Activated T-helper 2 cell treated with anti-CD3 and anti-CD28 coated beads, Interferon-gamma antibody, Interleukin-2, Interleukin-4, amounts not matched to agents 10 μg/mL and 5 μg/mL and 100 μg/mL, durations not matched to agents 14 hours and 24 hours and 36 hours (primary cell): ENCODE measurements at regions not wholly inside any gene's neighbourhood (a gene's known extent, or its start where the extent isn't known, plus 50 kb on each side); places are given as distances from the start of the nearest gene placed in this dataset.

Experiments
- DNase-seq: peaks from one replicate; pipeline ENCODE4 v3.0.0; 2021; ENCODE audit warnings: low spot score
- H3K27ac Mint-ChIP-seq: one replicate; pipeline ENCODE4 v1.8.0; 2021; ENCODE audit warnings: mixed read lengths
- H3K27me3 Mint-ChIP-seq: one replicate; pipeline ENCODE4 v1.8.0; 2021; ENCODE audit warnings: low read depth, mixed read lengths
- H3K36me3 Mint-ChIP-seq: one replicate; pipeline ENCODE4 v1.8.0; 2021; ENCODE audit warnings: low read depth, mixed read lengths
- H3K4me1 Mint-ChIP-seq: one replicate; pipeline ENCODE4 v1.8.0; 2021; ENCODE audit warnings: low read depth, mixed read lengths
- H3K4me3 Mint-ChIP-seq: one replicate; pipeline ENCODE4 v1.8.0; 2021; ENCODE audit warnings: low read depth, mild to moderate bottlenecking, moderate library complexity, mixed read lengths
- H3K9me3 Mint-ChIP-seq: one replicate; pipeline ENCODE4 v1.8.0; 2021; ENCODE audit warnings: mixed read lengths
- intact Hi-C: fragments of 100-400 bp; cut with micrococcal nuclease; formaldehyde crosslinking; loops from one replicate; pipeline ENCODE4 v1.15.1; 2023

DNA sequence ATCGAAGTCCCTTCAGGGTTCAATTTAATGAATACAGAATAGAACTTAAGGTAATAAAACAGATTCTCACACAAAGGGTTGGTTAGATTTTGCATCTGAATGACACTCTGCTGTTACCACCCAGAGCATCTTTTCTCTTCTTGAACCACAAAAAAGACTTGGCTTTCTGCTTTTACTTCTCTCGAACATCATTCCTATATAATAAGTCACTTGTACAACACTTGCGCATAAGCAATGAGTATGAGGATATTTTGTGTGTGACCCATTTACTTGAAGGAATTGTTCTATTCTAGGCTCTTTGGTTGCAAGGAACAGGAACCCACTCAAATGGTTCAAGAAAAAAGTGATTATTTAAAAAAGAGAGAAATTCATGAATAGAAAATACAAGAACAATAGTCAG, 126.2 kb downstream of the NUP35 start:
- H3K9me3 Mint-ChIP-seq, result no peaks in the 10 kb centered on the region
- intact Hi-C loops, result no loop called here
- H3K27ac Mint-ChIP-seq, result no peak overlapping the region
- no peaks in the 10 kb centered on the region for H3K4me1 Mint-ChIP-seq
- H3K4me3 Mint-ChIP-seq, result no peak overlapping the region
- no peaks in the 10 kb centered on the region for H3K36me3 Mint-ChIP-seq
- no peak for DNase-seq
- peaks cover 3% of the 10 kb centered on the region for H3K27me3 Mint-ChIP-seq

DNA sequence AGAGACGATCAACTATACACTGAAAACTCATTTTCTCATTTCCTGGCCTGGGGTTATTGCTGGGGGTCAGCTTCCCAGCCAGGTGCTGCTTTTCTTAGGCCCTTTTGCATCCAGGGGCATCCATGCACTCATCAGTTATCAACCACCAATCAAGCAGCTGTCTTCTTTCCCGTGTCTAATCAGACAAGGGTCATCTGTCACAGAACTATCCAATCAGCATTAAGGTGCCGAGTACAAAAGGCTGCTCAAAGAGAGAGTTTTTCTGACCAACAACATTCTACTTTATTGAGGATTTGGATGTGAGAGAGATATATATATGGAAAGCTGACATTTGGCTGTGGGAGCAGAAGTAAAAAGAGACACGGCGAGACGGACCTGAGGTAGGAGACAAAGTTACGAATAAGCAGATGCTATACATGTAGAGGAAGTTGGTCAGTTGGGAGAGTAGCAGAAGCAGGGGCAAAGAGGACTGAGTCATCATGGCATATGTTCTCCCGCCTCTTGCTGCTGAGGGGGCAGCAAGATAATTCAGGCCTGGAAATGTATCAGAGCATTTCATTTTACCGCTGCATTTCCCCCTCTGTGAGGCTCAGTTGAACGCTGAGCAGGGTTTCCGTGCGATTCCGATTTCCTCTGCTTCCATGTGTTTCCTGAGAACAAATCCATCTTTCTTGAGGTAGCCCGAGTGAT, 129.3 kb downstream of the NUP35 start:
- H3K27me3 Mint-ChIP-seq, result no peaks in the 10 kb centered on the region
- H3K36me3 Mint-ChIP-seq, result no peaks in the 10 kb centered on the region
- DNase-seq, result no peak
- no peak overlapping the region for H3K4me3 Mint-ChIP-seq
- no peaks in the 10 kb centered on the region for H3K4me1 Mint-ChIP-seq
- intact Hi-C loops, result no loop called here
- H3K27ac Mint-ChIP-seq, result no peak overlapping the region
- no peaks in the 10 kb centered on the region for H3K9me3 Mint-ChIP-seq

DNA sequence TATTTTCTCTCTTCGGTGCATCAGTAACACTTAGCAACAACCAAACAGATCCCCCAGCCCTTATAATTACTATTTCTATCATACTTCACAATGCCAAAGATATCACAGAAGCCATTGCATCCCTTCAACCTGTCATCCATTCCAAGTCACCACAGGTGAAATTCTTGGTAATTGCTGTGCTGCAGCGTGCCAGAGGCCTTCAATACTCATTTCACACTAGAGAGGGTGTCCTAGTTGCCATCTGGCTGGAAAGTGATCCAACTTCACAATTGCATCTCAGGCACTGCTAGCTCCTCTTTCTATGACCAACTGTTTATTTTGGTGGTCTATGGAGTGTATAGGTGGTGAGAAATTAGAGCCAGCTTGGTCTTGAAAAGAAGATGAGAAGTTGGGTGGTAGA, 131.2 kb downstream of the NUP35 start:
- Mint-ChIP-seq H3K4me3 (no peak overlapping the region), H3K4me1 (no peaks in the 10 kb centered on the region), H3K27ac (no peak overlapping the region), H3K27me3 (no peaks in the 10 kb centered on the region), H3K9me3 (no peaks in the 10 kb centered on the region), H3K36me3 (no peaks in the 10 kb centered on the region)
- intact Hi-C loops, result no loop called here
- no peak for DNase-seq

DNA sequence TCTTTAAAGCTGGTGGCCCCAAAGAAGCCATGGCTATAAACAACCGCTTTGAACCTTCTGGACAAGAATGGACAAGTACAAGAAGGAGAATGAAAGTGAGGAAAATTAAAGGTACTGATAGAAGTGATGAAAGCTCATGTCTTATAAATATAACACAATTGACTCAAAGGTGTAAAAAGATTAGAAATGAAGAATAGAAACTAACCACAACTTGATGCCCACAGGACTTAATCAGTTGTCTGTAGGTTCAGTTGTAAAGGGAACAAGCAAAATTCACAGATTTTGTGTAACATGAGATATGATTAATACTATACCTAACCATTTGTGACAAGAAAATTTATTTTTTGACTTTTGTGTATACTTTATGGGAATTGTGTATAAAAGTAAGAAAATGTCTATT, 135.7 kb downstream of the NUP35 start:
- H3K4me3 Mint-ChIP-seq, result no peak overlapping the region
- peaks cover 6% of the 10 kb centered on the region for H3K9me3 Mint-ChIP-seq
- intact Hi-C loops, result no loop called here
- H3K4me1 Mint-ChIP-seq, result no peaks in the 10 kb centered on the region
- no peak overlapping the region for H3K27ac Mint-ChIP-seq
- DNase-seq, result no peak
- no peaks in the 10 kb centered on the region for H3K27me3 Mint-ChIP-seq
- no peaks in the 10 kb centered on the region for H3K36me3 Mint-ChIP-seq

DNA sequence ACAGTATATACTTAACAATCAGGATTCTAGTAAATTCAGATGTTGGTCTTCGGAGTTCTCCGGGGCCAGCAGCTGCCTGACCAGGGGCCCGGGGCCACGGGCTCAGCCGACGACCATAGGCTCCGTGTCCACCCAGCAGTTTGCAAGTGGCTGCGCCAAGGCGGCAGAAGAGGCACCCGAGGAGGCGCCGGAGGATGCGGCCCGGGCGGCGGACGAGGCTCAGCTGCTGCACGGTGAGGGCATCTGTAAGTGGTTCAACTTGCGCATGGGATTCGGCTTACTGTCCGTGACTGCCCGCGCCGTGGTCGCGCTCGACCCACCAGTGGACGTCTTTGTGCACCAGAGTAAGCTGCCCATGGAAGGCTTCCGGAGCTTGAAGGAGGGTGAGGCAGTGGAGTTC, 136.3 kb downstream of the NUP35 start:
- no peaks in the 10 kb centered on the region for H3K27me3 Mint-ChIP-seq
- no peaks in the 10 kb centered on the region for H3K36me3 Mint-ChIP-seq
- intact Hi-C loops, result no loop called here
- DNase-seq, result no peak
- H3K9me3 Mint-ChIP-seq, result peaks cover 6% of the 10 kb centered on the region
- H3K4me1 Mint-ChIP-seq, result no peaks in the 10 kb centered on the region
- H3K27ac Mint-ChIP-seq, result no peak overlapping the region
- no peak overlapping the region for H3K4me3 Mint-ChIP-seq

DNA sequence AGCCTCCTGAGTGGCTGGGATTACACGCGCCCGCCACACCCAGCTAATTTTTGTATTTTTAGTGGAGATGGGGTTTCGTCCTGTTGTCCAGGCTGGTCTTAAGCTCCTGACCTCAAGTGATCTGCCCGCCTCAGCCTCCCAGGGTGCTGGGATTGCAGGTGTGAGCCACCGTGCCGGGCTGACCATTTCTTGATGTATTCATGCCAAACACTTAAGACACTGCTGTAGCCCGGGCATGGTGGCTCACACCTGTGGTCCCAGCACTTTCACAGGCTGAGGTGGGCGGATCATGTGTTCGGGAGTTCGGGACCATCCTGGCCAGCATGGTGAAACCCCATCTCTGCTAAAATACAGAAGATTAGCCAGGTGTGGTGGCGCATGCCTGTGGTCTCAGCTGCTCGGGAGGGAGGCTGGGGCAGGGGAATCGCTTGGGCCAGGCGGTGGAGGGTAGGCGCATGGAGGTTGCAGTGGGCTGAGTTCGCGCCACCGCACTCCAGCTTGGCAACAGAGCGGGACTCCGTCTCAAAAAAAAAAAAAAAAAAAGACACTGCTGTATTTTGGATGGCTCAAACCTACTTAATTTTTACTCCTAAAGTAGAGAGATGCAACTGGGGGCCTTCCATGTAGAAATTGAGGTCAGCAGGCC, 140.8 kb downstream of the NUP35 start:
- DNase-seq, result no peak
- no peaks in the 10 kb centered on the region for H3K27me3 Mint-ChIP-seq

DNA sequence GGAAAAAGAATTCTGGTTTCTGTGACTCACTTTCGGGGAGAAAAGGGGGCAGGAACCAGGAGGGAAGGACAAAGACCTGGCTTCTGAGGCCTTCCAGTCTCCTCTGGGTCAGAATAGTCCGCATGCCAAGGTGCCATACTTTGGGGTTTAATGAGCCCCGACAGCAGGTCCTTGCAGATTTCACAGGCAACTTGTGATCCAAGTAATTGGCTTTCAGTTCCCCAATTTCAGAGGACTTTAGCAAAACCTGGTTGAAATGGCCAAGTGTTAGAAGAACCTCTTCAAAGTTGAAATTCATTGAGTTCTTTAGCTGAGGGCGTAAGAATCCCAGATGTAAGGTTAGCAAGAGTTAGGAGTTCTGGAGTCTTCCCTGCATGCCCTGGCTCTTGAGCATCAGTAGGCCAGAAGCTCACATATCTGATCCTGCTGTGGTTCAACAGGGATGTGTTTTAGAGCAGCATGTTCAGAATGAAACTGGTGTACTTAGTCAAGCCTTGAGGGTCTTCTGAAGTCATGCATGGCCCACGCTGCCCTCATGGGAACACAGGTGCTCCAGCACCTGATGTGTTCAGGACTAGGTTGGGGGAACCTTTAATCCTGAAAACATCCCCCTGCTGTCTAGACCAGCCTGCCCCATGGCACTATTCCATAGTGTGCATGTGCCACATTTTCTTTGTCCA, 143.0 kb downstream of the NUP35 start:
- no peak for DNase-seq
- H3K36me3 Mint-ChIP-seq, result no peaks in the 10 kb centered on the region
- H3K27me3 Mint-ChIP-seq, result no peaks in the 10 kb centered on the region
- H3K4me1 Mint-ChIP-seq, result no peaks in the 10 kb centered on the region
- H3K27ac Mint-ChIP-seq, result no peak overlapping the region
- no peak overlapping the region for H3K4me3 Mint-ChIP-seq
- peaks cover 13% of the 10 kb centered on the region for H3K9me3 Mint-ChIP-seq
- intact Hi-C loops, result no loop called here

More for the DNA sequence above, 140.8 kb downstream of the NUP35 start:
- Mint-ChIP-seq H3K27ac (no peak overlapping the region), H3K4me1 (no peaks in the 10 kb centered on the region), H3K9me3 (peaks cover 13% of the 10 kb centered on the region), H3K36me3 (no peaks in the 10 kb centered on the region), H3K4me3 (no peak overlapping the region)
- intact Hi-C loops, result no loop called here

DNA sequence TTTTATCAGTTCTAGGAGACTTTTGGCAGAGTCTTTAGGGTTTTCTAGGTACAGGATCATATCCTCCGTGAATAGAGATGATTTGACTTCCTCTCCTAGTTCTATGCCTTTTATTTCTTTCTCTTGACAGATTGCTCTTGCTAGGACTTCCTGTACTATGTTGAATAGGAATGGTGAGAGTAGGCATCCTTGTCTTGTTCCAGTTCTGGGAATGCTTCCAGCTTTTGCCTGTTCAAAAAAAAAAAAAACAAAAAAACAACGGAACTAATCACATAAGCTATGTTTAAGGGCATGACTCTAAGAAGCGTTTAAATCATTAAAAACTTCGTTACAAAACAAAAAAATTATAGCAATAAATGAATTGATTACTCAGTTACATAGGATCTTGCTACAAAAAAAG, 145.7 kb downstream of the NUP35 start:
- no peak for DNase-seq
- intact Hi-C loops, result no loop called here
- Mint-ChIP-seq H3K27me3 (no peaks in the 10 kb centered on the region), H3K36me3 (no peaks in the 10 kb centered on the region), H3K27ac (no peak overlapping the region), H3K9me3 (peaks cover 7% of the 10 kb centered on the region), H3K4me1 (no peaks in the 10 kb centered on the region), H3K4me3 (no peak overlapping the region)

DNA sequence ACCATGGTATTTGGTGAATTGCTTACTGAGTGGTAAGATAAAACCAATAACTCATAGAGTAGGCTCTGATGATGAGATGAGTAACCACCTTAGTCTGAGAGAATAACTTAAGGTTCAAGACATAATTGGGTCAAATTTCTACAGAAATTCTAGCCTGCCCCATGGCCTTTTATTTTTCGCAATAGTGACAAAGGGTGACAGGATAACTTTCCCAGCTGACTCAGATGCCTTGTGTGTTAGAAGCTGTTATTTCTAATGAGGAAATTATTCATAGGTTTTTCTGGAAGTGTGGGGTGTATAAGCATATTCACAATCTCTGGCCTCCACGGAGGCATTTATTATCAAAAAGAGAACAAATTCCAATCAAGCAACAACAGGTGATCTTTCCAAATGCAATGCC, 159.0 kb downstream of the NUP35 start:
- no peaks in the 10 kb centered on the region for H3K9me3 Mint-ChIP-seq
- no peaks in the 10 kb centered on the region for H3K4me1 Mint-ChIP-seq
- intact Hi-C loops, result no loop called here
- no peak overlapping the region for H3K4me3 Mint-ChIP-seq
- no peak for DNase-seq
- no peak overlapping the region for H3K27ac Mint-ChIP-seq
- H3K36me3 Mint-ChIP-seq, result no peaks in the 10 kb centered on the region
- no peaks in the 10 kb centered on the region for H3K27me3 Mint-ChIP-seq

DNA sequence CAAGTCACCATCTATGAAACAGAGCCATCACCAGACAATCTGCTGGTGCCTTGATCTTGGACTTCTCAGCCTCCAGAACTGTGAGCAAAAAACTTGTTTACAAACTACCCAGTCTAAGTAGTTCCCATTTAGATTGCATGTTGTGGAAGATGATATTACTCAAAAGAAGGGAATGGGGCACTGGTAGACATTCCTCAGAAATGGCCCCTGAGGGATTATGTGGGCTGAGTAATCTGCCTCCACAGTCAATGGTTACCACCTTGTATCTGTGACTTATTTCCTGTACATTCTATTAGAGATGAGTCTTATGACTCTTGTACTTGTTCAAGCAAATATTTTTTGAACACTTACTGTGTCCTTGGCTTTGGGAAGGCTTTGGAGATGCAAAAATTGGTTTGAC, 160.4 kb downstream of the NUP35 start:
- H3K36me3 Mint-ChIP-seq, result no peaks in the 10 kb centered on the region
- no peaks in the 10 kb centered on the region for H3K4me1 Mint-ChIP-seq
- DNase-seq, result no peak
- intact Hi-C loops, result no loop called here
- no peaks in the 10 kb centered on the region for H3K27me3 Mint-ChIP-seq
- H3K9me3 Mint-ChIP-seq, result no peaks in the 10 kb centered on the region
- H3K27ac Mint-ChIP-seq, result no peak overlapping the region
- no peak overlapping the region for H3K4me3 Mint-ChIP-seq

DNA sequence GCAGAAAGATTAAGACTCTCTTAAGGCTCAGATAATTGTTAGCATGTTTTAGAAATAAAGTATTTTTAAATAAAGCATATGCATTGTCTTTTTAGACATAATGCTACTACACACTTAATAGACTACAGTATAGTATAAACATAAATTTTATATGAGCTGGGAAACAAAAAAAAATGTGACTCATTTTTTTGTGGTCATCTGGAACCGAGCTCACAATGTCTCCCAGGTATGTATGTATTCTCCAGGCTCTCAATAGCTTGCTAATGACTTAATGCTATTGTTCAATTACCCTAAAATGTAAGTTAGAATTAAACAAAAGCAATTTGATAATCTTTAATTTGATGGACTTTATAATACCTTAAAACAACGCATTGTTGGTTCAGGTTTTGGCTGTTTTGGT, 167.2 kb downstream of the NUP35 start:
- DNase-seq, result no peak
- no peaks in the 10 kb centered on the region for H3K4me1 Mint-ChIP-seq
- intact Hi-C loops, result no loop called here
- H3K27me3 Mint-ChIP-seq, result no peaks in the 10 kb centered on the region
- H3K9me3 Mint-ChIP-seq, result no peaks in the 10 kb centered on the region
- H3K27ac Mint-ChIP-seq, result no peak overlapping the region
- H3K36me3 Mint-ChIP-seq, result no peaks in the 10 kb centered on the region
- H3K4me3 Mint-ChIP-seq, result no peak overlapping the region

DNA sequence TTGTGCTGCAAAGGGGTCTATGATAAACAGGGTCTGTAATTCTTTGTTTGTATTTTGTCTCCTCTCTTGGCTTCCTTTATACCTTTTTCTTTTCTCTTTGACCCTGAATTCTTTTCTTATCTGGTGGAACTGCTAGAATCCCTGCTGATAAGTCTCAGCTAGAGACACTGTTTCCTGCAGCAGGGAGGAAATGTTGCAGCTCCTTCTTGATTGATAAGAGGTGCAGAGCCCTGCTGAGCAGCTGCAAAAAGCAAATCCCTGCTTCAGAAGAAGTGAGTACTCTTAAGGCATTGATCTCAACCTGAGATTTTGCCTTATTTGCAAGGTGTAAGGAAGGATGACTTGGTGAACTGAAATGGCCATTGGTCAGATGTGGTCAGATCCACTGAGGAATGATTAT, 167.8 kb downstream of the NUP35 start:
- intact Hi-C loops, result no loop called here
- H3K27me3 Mint-ChIP-seq, result no peaks in the 10 kb centered on the region
- H3K36me3 Mint-ChIP-seq, result no peaks in the 10 kb centered on the region
- no peak overlapping the region for H3K27ac Mint-ChIP-seq
- no peaks in the 10 kb centered on the region for H3K9me3 Mint-ChIP-seq
- no peak overlapping the region for H3K4me3 Mint-ChIP-seq
- H3K4me1 Mint-ChIP-seq, result no peaks in the 10 kb centered on the region
- DNase-seq, result no peak

DNA sequence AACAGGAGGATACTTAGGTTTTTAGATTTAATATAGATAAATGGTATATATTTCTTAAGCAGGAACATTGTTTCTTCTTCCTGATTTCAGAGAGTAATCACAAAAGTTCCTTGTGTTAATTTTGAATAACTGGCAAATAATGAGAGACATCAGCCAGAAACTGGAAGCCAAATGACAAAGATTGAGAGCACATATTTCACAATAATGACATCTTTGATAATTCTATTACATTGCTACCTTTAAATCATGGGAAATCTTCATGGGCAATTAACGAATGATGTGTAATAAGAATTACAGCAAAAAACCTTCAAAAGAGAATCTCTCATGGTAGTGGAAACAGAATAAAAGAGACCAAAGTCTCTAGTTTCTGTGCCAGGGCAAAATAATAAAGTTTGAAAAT, 215.1 kb downstream of the NUP35 start:
- Mint-ChIP-seq H3K36me3 (no peaks in the 10 kb centered on the region), H3K27ac (no peak overlapping the region), H3K9me3 (no peaks in the 10 kb centered on the region), H3K4me3 (no peak overlapping the region), H3K4me1 (no peaks in the 10 kb centered on the region), H3K27me3 (no peaks in the 10 kb centered on the region)
- no peak for DNase-seq
- intact Hi-C loops, result no loop called here
